T47D (cell line): ENCODE measurements at regions not wholly inside any gene's neighbourhood (a gene's known extent, or its start where the extent isn't known, plus 50 kb on each side); places are given as distances from the start of the nearest gene placed in this dataset.

Experiments
- DNase-seq, 2 experiments: peaks; one replicate each; pipeline versions ENCODE4 v3.0.0 to v3.0.0-alpha.2; 2011 to 2012; ENCODE audit warnings: low read depth in 1 of 2, low spot score in 1 of 2
- JUND ChIP-seq: IDR thresholded peaks from 2 replicates; pipeline ENCODE4 v1.6.1; 2012; ENCODE audit warnings: low read depth
- in situ Hi-C: cut with HindIII; loops from 2 replicates; pipeline ENCODE4 v1.10.0; 2016; ENCODE audit warnings: low sequenced_read_pairs, low pct_unique_long_range_greater_than_20kb

- no peak for DNase-seq
- in situ Hi-C loops = no loop called here
- no peak for TF ChIP-seq JUND
Measured at GRCh38 chr20:39954621-39955020, 734.4 kb downstream of the MAFB start.

GRCh38 chr20:39946931-39947330, 742.1 kb downstream of the MAFB start:
- in situ Hi-C loops = no loop called here
- no peak for TF ChIP-seq JUND
- DNase-seq = no peak

- in situ Hi-C loops = no loop called here
- no peak for DNase-seq
- TF ChIP-seq JUND = no peak
Measured at GRCh38 chr20:39946053-39946810, 742.8 kb downstream of the MAFB start.

- TF ChIP-seq JUND = no peak
- in situ Hi-C loops = no loop called here
- no peak for DNase-seq
Measured at GRCh38 chr20:39944861-39945260, 744.2 kb downstream of the MAFB start.

GRCh38 chr20:39943336-39943735, 745.7 kb downstream of the MAFB start:
- TF ChIP-seq JUND = no peak
- in situ Hi-C loops = no loop called here
- DNase-seq = no peak

- DNase-seq = no peak
- in situ Hi-C loops = no loop called here
- no peak for TF ChIP-seq JUND
Measured at GRCh38 chr20:39941245-39941644, 747.8 kb downstream of the MAFB start.

- no peak for DNase-seq
- no peak for TF ChIP-seq JUND
- in situ Hi-C loops = no loop called here
Measured at GRCh38 chr20:39939241-39939865, 749.7 kb downstream of the MAFB start.

GRCh38 chr20:39936401-39936800, 752.6 kb downstream of the MAFB start:
- no peak for TF ChIP-seq JUND
- in situ Hi-C loops = no loop called here
- DNase-seq = no peak

- DNase-seq = no peak
- in situ Hi-C loops = no loop called here
- no peak for TF ChIP-seq JUND
Measured at GRCh38 chr20:39935901-39936300, 753.1 kb downstream of the MAFB start.

- in situ Hi-C loops = no loop called here
- DNase-seq = no peak
- TF ChIP-seq JUND = no peak
Measured at GRCh38 chr20:39916236-39916765, 772.7 kb downstream of the MAFB start.

GRCh38 chr20:39913274-39913673, 775.8 kb downstream of the MAFB start:
- in situ Hi-C loops = no loop called here
- no peak for DNase-seq
- no peak for TF ChIP-seq JUND

- TF ChIP-seq JUND = no peak
- in situ Hi-C loops = no loop called here
- DNase-seq = no peak
Measured at GRCh38 chr20:39911497-39911896, 777.5 kb downstream of the MAFB start.

- no peak for DNase-seq
- in situ Hi-C loops = no loop called here
- no peak for TF ChIP-seq JUND
Measured at GRCh38 chr20:39910536-39910935, 778.5 kb downstream of the MAFB start.
